Omental fat pad (tissue), 3 donors: ENCODE measurements at regions not wholly inside any gene's neighbourhood (a gene's known extent, or its start where the extent isn't known, plus 50 kb on each side); places are given as distances from the start of the nearest gene placed in this dataset.

Experiments
- ATAC-seq: fragments of 150-250 bp; one replicate; pipeline ENCODE4 v1.9.1; 2016; ENCODE audit warnings: mild to moderate bottlenecking, moderate library complexity; ENCODE audit not compliant: low FRiP score
- DNase-seq: peaks from one replicate; pipeline ENCODE4 v3.0.0-alpha.2; 2019; ENCODE audit warnings: low spot score
- CTCF ChIP-seq, 3 donors: fragments of 450-650 bp; IDR thresholded peaks; one replicate each; pipeline ENCODE4 v1.5.1; 2016 to 2017; ENCODE audit warnings: antibody characterized with exemption in 3 of 3, mild to moderate bottlenecking in 3 of 3, moderate library complexity in 2 of 3

GRCh38 chr13:34412295-34412694 lies 529.8 kb upstream of the NBEA start:
- no peak for ATAC-seq
- no peak for TF ChIP-seq CTCF (IDR thresholded peaks at IDR 0.05)
- DNase-seq, result no peak

- no peak for TF ChIP-seq CTCF (IDR thresholded peaks at IDR 0.05)
- ATAC-seq (no peak), DNase-seq (no peak)
Observed at GRCh38 chr13:34412817-34413375, 529.2 kb upstream of the NBEA start.

GRCh38 chr13:34413538-34414210 lies 528.4 kb upstream of the NBEA start:
- no peak for ATAC-seq
- DNase-seq, result no peak
- TF ChIP-seq CTCF (IDR thresholded peaks at IDR 0.05), result no peak

- TF ChIP-seq CTCF (IDR thresholded peaks at IDR 0.05), result no peak
- ATAC-seq (no peak), DNase-seq (no peak)
Observed at GRCh38 chr13:34414616-34415015, 527.5 kb upstream of the NBEA start.

GRCh38 chr13:34416971-34417380 lies 525.1 kb upstream of the NBEA start:
- ATAC-seq, result no peak

GRCh38 chr13:34417896-34418295 lies 524.2 kb upstream of the NBEA start:
- ATAC-seq (no peak), DNase-seq (no peak)
- no peak for TF ChIP-seq CTCF (IDR thresholded peaks at IDR 0.05)

More at GRCh38 chr13:34416971-34417380, 525.1 kb upstream of the NBEA start:
- no peak for TF ChIP-seq CTCF (IDR thresholded peaks at IDR 0.05)
- no peak for DNase-seq

GRCh38 chr13:34419025-34419424 lies 523.0 kb upstream of the NBEA start:
- no peak for TF ChIP-seq CTCF (IDR thresholded peaks at IDR 0.05)
- no peak for DNase-seq
- no peak for ATAC-seq
